SK-N-SH (cell line): ENCODE measurements at regions not wholly inside any gene's neighbourhood (a gene's known extent, or its start where the extent isn't known, plus 50 kb on each side); places are given as distances from the start of the nearest gene placed in this dataset.

Source experiments
- CTCF ChIA-PET: fragments of 300-600, 350-600 bp; formaldehyde crosslinking; extraction: SDS; loops from one replicate; lab custom pipeline; 2021; lab: Yijun Ruan, JAX
- POLR2A ChIA-PET: fragments of 350-600 bp; sonication (Branson Sonifier 250); formaldehyde crosslinking; extraction: SDS; loops from one replicate; lab custom pipeline; 2020; ENCODE audit warnings: antibody characterized with exemption, inconsistent platforms; lab: Yijun Ruan, JAX
- DNase-seq: peaks from one replicate; pipeline ENCODE4 v3.0.0; 2012
- H2AFZ ChIP-seq: fragments of 200-600 bp; sonication (generic); 2 replicates; pipeline ENCODE4 v1.8.1; 2016; ENCODE audit warnings: antibody characterized with exemption, mild to moderate bottlenecking, low read depth
- H3F3A ChIP-seq: fragments of 200-600 bp; sonication (generic); replicated peaks from 2 replicates; pipeline ENCODE3; 2016; ENCODE audit warnings: antibody characterized with exemption, mild to moderate bottlenecking; ENCODE audit not compliant: insufficient read depth
- H3K27ac ChIP-seq, 2 experiments: fragments of 200-500 bp in 1 of 2; fragments of 200-600 bp in 1 of 2; sonication (Bioruptor generic) in 1 of 2; sonication (generic), shearing (Covaris generic) in 1 of 2; 2 replicates each; pipeline versions ENCODE4 v1.5.1 to v1.6.1; 2014 to 2016; ENCODE audit warnings: low read depth in 2 of 2, inconsistent platforms in 1 of 2, low read length in 1 of 2, mild to moderate bottlenecking in 1 of 2, mixed read lengths in 1 of 2
- H3K27me3 ChIP-seq: fragments of 200-600 bp; sonication (generic), shearing (Covaris generic); 2 replicates; pipeline ENCODE4 v1.6.1; 2016; ENCODE audit warnings: mixed run types; ENCODE audit not compliant: insufficient read depth
- H3K36me3 ChIP-seq, 2 experiments: fragments of 200-500 bp in 1 of 2; fragments of 200-600 bp in 1 of 2; sonication (Bioruptor generic) in 1 of 2; sonication (generic) in 1 of 2; replicated peaks in 1 of 2; 2 replicates each; pipeline versions ENCODE3 to v1.5.1; 2014 to 2016; ENCODE audit warnings: low read length in 1 of 2, mild to moderate bottlenecking in 1 of 2; ENCODE audit not compliant: insufficient read depth in 2 of 2, control insufficient read depth in 1 of 2
- H3K4me1 ChIP-seq, 2 experiments: fragments of 200-500 bp in 1 of 2; fragments of 200-600 bp in 1 of 2; sonication (Bioruptor generic) in 1 of 2; sonication (generic), shearing (Covaris generic) in 1 of 2; 2 replicates each; pipeline versions ENCODE4 v1.5.1 to v1.6.1; 2014 to 2016; ENCODE audit warnings: low read depth in 1 of 2, low read length in 1 of 2, mixed run types in 1 of 2; ENCODE audit not compliant: insufficient read depth in 2 of 2, control insufficient read depth in 1 of 2
- H3K4me2 ChIP-seq: fragments of 200-600 bp; sonication (generic), shearing (Covaris generic); 2 replicates; pipeline ENCODE4 v1.6.1; 2017; ENCODE audit warnings: mixed run types
- H3K4me3 ChIP-seq, 2 experiments: fragments of 200-500 bp in 1 of 2; fragments of 200-600 bp in 1 of 2; sonication (Bioruptor generic) in 1 of 2; sonication (generic), shearing (Covaris generic) in 1 of 2; 2 replicates each; pipeline versions ENCODE4 v1.5.1 to v1.8.1; 2014 to 2016; ENCODE audit warnings: low read depth in 2 of 2, inconsistent platforms in 1 of 2, low read length in 1 of 2, mild to moderate bottlenecking in 1 of 2, mixed read lengths in 1 of 2, moderate library complexity in 1 of 2
- H3K79me2 ChIP-seq: fragments of 200-600 bp; sonication (generic); 2 replicates; pipeline ENCODE4 v1.8.1; 2017; ENCODE audit warnings: mild to moderate bottlenecking; ENCODE audit not compliant: insufficient read depth
- H3K9ac ChIP-seq: fragments of 200-600 bp; sonication (generic); 2 replicates; pipeline ENCODE4 v1.6.1; 2017; ENCODE audit warnings: mixed run types
- H3K9me2 ChIP-seq: fragments of 200-600 bp; sonication (generic); 2 replicates; pipeline ENCODE4 v1.6.1; 2017; ENCODE audit warnings: mixed run types
- H3K9me3 ChIP-seq: fragments of 200-600 bp; sonication (generic); 2 replicates; pipeline ENCODE4 v1.6.1; 2017; ENCODE audit warnings: mixed run types, mild to moderate bottlenecking, moderate library complexity
- H4K20me1 ChIP-seq: fragments of 200-600 bp; sonication (generic); 2 replicates; pipeline ENCODE4 v1.6.1; 2017; ENCODE audit warnings: mild to moderate bottlenecking, mixed run types; ENCODE audit not compliant: insufficient read depth
- CTCF ChIP-seq: fragments of 200-600 bp; sonication (generic); IDR thresholded peaks from 2 replicates; pipeline ENCODE4 v1.6.1; 2017; ENCODE audit warnings: antibody characterized with exemption, mild to moderate bottlenecking, moderate library complexity
- ELF1 ChIP-seq: IDR thresholded peaks from 2 replicates; pipeline ENCODE4 v1.4.0; 2012
- EZH2phosphoT487 ChIP-seq: fragments of 200-600 bp; sonication (generic); IDR thresholded peaks from 2 replicates; pipeline ENCODE4 v1.6.1; 2017; ENCODE audit warnings: low read depth, mixed run types, mild to moderate bottlenecking, antibody characterized with exemption, moderate library complexity, borderline replicate concordance
- FOXJ3 ChIP-seq: sonication (generic); formaldehyde crosslinking; IDR thresholded peaks from 2 replicates; pipeline ENCODE4 v1.5.1; 2020; ENCODE audit warnings: mild to moderate bottlenecking, missing genetic modification reagents
- GATA2 ChIP-seq: sonication (generic); formaldehyde crosslinking; IDR thresholded peaks from 2 replicates; pipeline ENCODE4 v1.5.0; 2020; ENCODE audit warnings: mild to moderate bottlenecking, missing genetic modification reagents
- MAX ChIP-seq: IDR thresholded peaks from 2 replicates; pipeline ENCODE4 v1.4.0; 2012; ENCODE audit warnings: low read depth
- MEF2A ChIP-seq: IDR thresholded peaks from 2 replicates; pipeline ENCODE4 v1.4.0; 2012; ENCODE audit warnings: low read depth, borderline replicate concordance
- MXI1 ChIP-seq: IDR thresholded peaks from 2 replicates; pipeline ENCODE4 v1.6.1; 2012; ENCODE audit warnings: mild to moderate bottlenecking, low read depth, low read length, improper control_type of control experiment
- RAD21 ChIP-seq: IDR thresholded peaks from 2 replicates; pipeline ENCODE4 v1.6.1; 2012; ENCODE audit warnings: mild to moderate bottlenecking, low read length
- REST ChIP-seq: IDR thresholded peaks from 2 replicates; pipeline ENCODE4 v1.6.1; 2012; ENCODE audit warnings: mild to moderate bottlenecking, low read depth, low read length, moderate library complexity
- RFX5 ChIP-seq: IDR thresholded peaks from 2 replicates; pipeline ENCODE4 v1.6.1; 2012; ENCODE audit warnings: mild to moderate bottlenecking, improper control_type of control experiment, low read length
- TCF12 ChIP-seq: IDR thresholded peaks from 2 replicates; pipeline ENCODE4 v1.4.0; 2012
- TEAD4 ChIP-seq: IDR thresholded peaks from 2 replicates; pipeline ENCODE4 v1.4.0; 2012; ENCODE audit warnings: mild to moderate bottlenecking, borderline replicate concordance; ENCODE audit not compliant: insufficient read depth
- ZBTB33 ChIP-seq: IDR thresholded peaks from 2 replicates; pipeline ENCODE4 v1.4.0; 2012; ENCODE audit warnings: low read depth, borderline replicate concordance
- WGBS: methylation state at CpG from one replicate; pipeline ENCODE4 v1.1.6; 2017; ENCODE audit warnings: low lambda C conversion rate; 5-methylcytosine and 5-hydroxymethylcytosine counted together
- TF ChIP-seq, protein P1 (sequence below): fragments of 150-350 bp; IDR thresholded peaks from 2 replicates; pipeline ENCODE4 v1.6.1; 2017; ENCODE audit warnings: antibody characterized with exemption, low read length, low read depth, borderline replicate concordance

GRCh38 chrX:155779831-155780230 is 101.3 kb upstream of the VAMP7 start:
- TF ChIP-seq EZH2phosphoT487 (no peak), ZBTB33 (no peak), REST (no peak), RAD21 (no peak), GATA2 (CRISPR knock-in tag) (no peak), CTCF (no peak), FOXJ3 (no peak), TCF12 (no peak), TEAD4 (no peak), ELF1 (no peak), RFX5 (no peak), MXI1 (no peak), MAX (no peak), MEF2A (no peak)
- TF ChIP-seq, protein P1, sequence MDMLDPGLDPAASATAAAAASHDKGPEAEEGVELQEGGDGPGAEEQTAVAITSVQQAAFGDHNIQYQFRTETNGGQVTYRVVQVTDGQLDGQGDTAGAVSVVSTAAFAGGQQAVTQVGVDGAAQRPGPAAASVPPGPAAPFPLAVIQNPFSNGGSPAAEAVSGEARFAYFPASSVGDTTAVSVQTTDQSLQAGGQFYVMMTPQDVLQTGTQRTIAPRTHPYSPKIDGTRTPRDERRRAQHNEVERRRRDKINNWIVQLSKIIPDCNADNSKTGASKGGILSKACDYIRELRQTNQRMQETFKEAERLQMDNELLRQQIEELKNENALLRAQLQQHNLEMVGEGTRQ, result no peak
- H3K9ac ChIP-seq, result no peak overlapping the region
- ChIA-PET CTCF (no interaction called here), POLR2A (no interaction called here)
- H4K20me1 ChIP-seq, result no peaks in the 10 kb centered on the region
- no peaks in the 10 kb centered on the region for H3K9me2 ChIP-seq
- H3K9me3 ChIP-seq, result no peaks in the 10 kb centered on the region
- no peaks in the 10 kb centered on the region for H3K36me3 ChIP-seq
- no peaks in the 10 kb centered on the region for H3K4me1 ChIP-seq
- H3K79me2 ChIP-seq, result no peaks in the 10 kb centered on the region
- no peak overlapping the region for H3K4me2 ChIP-seq
- no peak for DNase-seq
- H2AFZ ChIP-seq, result no peak overlapping the region
- H3K27ac ChIP-seq, result no peak overlapping the region
- H3K27me3 ChIP-seq, result no peaks in the 10 kb centered on the region
- H3K4me3 ChIP-seq, result no peak overlapping the region
- H3F3A ChIP-seq, result no peaks in the 10 kb centered on the region
- 15% methylated on average over 1 of the region's 1 CpG for WGBS
